Sciatic nerve (tissue), 2 donors: ENCODE measurements at regions not wholly inside any gene's neighbourhood (a gene's known extent, or its start where the extent isn't known, plus 50 kb on each side); places are given as distances from the start of the nearest gene placed in this dataset.
A peak's percentile ranks its signal among the peaks of the same experiment; 100 is the strongest.

Experiments
- ATAC-seq: fragments of 200-7000 bp; cut with Tn5 transposase; one replicate; pipeline ENCODE4 v1.9.1; 2020; ENCODE audit warnings: mild to moderate bottlenecking, moderate library complexity
- DNase-seq: peaks from one replicate; pipeline ENCODE4 v3.0.0-alpha.2; 2020; ENCODE audit warnings: low spot score
- intact Hi-C: fragments of 100-400 bp; cut with DNase I; formaldehyde crosslinking; loops from one replicate; pipeline ENCODE4 v1.14.2; 2022
- donor health status: DM: no; HTN: no; CAD: no.
- donor health status: DM: no; HTN: no; CAD: no.

DNA sequence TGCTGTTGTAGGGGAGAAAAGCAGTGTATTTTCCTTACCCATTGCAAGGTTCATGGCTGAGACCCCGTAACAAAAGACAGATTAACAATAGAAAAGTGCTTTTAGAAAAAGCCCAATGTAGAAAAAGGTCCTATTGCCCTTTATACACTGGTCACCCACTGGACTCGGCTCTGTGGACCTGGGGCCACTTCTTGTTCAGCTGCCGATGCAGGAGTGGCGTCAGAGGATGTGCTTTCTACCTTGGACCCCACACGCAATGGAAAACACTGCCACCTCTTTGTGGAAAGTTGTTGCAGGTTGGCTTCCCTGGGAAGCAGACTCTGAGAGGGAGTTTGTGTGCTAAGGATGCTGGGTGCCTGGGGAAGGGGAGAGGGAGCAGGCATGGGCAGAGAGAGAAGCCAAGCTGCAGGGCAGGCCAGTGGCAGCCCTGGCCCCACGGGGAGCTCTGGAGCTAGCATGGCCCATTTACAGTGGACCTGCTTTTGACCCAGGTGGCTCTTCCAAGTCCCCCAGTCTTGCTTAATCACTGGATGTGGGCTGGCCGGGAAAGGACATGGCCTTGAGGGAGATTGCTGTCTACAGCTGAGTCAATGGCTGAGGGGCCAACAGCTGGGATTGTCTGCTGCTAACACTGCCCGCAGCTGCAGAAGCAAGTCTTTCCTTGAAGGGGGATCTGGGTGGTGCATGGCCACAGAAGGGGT, 142.9 kb downstream of the CDC5L start:
- intact Hi-C loops = no loop called here
- no peak for DNase-seq
- ATAC-seq = peak; percentile 63

DNA sequence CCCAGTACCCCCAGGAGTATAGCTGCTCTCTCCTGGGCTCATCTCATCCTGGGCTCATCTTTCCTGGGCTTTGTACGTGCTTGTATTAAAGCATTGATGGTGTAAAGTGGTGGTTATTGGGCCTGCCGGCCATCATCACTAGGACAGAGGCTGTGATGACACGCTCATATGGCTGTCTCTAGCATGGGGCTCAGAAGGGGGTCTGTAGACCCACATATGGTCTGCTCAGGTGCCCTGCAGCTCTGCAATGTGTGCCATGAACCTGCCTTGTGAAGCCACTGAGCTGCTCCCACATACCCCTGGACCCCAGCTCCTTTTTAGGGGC, 143.4 kb downstream of the CDC5L start:
- no peak for ATAC-seq
- intact Hi-C loops = no loop called here
- no peak for DNase-seq

DNA sequence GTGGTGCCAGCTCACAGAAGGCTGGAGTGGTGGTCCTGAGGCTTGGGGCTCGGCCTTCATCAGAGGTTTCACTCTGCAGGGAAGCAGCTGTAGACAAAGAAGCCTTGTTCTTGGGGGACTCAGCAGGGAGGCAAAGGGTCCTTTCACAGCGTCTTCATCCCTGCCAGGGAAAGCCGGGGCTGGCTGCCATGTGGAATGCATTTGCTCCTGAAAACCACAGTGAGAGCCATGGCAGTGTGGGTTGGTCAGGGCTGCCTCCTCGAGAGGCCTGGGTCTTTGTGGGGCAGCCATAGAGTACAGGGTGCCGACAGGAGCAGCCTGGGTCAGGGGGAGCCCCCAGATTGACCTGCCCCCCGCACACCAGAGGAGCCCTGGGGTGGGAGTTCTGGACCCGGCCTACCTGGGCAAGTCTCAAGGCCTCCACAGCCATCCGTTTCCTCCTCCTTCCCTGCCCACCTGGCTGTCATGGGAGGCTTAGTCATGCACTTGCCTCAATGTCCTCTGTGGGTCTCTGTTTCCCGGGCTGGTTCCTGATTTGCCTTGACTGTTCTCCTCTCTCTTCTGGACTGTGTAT, 144.0 kb downstream of the CDC5L start:
- ATAC-seq (peak; percentile 16), DNase-seq (no peak)
- intact Hi-C loops = no loop called here

DNA sequence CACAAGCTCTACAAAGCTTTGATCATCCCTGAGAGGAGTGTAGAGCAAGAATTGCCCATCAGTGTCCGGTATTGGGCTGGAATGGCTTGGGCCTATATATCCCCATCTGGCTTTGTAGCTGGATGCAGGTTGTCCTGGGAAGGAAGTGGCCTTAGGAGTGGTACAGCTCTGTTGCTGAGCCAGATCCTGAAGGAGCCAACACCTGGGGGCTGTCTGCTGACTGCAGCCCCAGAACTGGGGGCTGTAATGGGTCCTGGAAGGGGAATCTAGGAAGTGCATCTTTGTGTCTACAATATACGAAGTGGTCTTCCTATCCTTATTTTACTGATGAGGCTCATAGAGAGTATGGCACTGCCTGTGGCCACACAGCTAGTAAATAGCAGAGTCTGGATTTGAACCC, 145.9 kb downstream of the CDC5L start:
- DNase-seq (no peak), ATAC-seq (no peak)
- intact Hi-C loops = no loop called here

DNA sequence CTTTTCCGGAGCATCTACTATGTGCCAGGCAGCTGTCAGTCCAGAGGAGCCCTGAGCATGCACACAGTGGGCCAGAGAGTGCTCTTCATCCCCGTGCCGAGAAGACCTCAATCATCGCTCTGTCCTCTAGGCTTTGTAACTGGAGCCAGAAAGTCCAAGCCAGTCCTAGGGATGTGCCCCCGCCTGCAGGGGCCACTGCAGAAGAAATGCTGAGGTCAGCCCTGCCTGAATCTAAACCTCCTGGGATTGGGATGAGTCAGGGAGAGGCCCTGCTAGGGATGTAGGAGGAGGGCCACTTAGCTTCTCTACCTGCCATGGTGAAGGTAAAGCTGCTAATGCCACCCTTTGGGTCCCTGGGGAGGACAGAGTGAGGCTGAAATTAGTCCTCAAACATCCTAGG, 146.8 kb downstream of the CDC5L start:
- no peak for DNase-seq
- intact Hi-C loops = no loop called here
- ATAC-seq = no peak

DNA sequence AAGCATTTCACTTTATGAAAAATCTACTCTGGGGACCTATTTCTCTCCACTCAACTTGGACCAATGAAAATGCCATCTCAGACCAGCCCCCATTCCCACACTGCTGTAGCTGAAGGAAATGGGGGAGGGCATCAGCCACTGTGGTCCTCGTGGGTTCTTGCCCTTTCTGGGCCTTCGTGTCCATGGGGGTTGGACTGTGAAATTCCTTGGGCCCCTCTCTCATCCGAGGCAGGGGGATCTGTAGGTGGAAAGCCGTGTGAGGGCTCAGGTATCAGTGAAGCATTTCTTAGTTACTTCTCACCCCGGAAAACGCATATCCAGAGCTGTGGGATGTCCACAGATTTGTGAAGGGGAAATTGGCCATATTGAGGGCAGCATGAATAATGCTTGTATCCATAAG, 147.9 kb downstream of the CDC5L start:
- DNase-seq (no peak), ATAC-seq (no peak)
- intact Hi-C loops = no loop called here

DNA sequence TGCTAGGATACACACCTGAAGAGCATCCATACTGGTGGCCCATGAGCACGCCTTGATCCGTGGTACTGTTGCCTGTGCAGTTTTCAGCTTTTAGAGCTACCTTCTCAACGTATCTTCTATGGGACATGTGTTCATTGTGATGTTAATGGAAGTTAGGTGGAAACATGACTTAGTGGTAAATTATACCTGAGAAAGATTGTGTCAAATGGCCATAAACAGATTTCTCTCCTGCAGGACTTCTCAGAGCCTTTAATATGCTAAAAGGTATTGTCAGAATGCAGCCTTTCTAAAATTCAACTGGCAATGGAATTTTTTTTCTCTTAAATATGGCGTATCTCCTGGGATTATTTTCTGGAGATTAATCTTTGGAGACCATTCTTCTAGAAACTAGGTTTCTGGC, 148.5 kb downstream of the CDC5L start:
- intact Hi-C loops = no loop called here
- ATAC-seq (no peak), DNase-seq (no peak)

DNA sequence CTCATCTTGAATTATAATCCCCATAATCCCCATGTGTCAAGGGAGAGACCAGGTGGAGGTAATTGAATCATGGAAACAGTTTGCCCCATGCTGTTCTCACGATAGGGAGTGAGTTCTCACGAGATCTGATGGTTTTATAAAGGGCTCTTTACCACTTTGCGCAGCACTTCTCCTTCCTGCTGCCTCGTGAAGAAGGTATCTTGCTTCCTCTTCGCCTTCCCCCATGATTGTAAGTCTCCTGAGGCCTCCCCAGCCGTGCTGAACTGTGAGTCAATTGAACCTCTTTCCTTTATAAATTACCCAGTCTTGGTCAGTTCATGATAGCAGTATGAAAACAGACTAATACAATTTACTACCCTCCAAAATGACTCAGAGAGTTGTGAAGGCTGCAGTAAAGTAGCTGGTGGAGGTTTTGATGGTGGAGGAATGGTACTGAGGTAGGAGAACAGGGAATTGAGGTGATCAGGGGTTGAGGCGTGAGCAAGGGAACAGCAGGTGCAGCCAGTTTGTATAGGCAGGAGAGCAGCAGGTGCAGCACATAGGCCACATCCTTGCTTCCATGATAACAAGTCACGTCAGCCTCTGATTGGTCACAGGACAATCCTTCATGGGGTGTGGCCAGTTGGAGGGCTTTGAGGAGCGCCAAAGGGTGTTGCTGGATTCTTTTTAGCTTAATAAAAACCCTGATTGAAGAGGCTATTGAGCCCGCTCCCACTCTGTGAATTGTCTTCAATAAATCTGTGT, 150.0 kb downstream of the CDC5L start:
- no peak for ATAC-seq
- intact Hi-C loops = no loop called here
- no peak for DNase-seq

DNA sequence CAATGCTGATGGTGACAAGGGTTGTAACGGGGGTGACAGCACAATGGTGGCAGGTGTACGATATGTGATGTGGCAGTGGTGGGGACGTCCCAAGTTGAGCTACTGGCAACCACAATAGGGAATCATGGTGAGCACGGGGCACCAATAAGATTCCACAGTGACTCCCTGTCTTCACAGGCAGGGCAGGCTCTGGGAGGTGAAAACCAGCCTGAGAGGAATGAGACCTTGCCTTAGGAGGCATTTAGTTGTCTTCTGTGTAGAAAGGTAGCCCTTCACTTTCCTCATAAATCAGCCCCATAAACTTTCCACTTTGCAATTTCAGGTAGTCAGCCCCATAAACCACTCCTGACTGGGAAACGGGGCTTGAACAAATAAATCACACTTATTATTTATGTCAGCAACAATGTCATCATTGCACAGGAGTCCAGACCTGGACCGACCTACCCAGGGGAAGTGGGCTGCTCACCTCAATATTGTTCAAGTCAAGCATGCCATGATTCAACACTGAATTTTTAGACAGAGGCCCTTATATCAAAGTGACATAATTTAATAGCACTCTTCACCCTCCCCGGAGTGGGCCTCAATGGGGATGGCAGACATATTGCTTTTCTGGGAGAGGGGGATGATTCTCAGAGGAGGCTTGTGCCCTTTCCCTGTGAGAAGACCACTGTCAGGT, 150.8 kb downstream of the CDC5L start:
- ATAC-seq (no peak), DNase-seq (no peak)
- intact Hi-C loops = no loop called here

DNA sequence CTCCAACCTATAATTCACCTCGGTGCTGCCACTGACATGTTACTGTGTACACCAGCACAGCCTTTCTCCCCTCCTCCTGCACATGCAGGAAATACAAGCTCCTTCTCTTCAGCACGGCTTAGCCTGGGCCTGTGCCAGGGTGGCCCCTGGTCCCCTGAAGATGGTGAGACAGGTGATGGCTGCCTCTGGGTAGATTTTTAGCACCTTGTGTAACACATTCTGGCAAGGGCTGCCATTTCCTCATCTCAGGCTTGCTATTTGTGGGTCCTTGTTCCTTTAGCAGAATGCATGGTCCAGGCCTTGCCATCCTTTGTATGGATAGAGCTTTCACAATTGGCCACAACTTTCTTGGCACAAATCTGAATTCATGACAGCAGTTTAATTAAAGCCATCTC, 151.3 kb downstream of the CDC5L start:
- ATAC-seq = no peak
- no peak for DNase-seq
- intact Hi-C loops = no loop called here

DNA sequence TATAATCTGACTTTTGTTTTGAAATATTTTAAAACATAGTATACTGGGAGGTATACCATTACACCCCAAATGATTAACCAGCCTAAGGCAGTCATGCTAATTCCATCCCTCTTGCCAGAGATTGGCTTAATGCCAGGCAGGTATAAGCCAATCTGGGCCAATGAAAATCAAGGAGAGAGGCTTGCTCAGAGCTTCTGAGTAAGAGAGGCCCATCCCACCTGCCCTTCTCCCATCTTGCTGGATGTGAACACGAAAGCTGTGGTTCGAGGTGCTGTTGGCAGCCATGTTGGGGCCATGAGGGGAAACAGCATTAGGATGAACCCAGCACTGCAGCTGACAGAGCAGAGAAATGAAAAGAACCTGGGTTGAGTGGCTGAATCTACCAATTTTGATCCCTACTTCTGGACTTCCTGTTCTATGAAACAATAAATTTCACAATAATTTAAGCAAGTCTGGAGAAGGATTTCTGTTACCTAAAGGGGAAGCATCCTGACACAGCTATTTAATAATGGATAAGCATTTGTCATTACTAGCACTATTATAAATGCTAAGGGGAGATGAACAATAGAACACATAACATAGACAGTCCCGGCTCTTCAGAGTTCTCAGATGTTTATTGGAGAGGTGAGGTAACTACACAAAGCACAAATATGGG, 152.3 kb downstream of the CDC5L start:
- DNase-seq (no peak), ATAC-seq (no peak)
- intact Hi-C loops = no loop called here

DNA sequence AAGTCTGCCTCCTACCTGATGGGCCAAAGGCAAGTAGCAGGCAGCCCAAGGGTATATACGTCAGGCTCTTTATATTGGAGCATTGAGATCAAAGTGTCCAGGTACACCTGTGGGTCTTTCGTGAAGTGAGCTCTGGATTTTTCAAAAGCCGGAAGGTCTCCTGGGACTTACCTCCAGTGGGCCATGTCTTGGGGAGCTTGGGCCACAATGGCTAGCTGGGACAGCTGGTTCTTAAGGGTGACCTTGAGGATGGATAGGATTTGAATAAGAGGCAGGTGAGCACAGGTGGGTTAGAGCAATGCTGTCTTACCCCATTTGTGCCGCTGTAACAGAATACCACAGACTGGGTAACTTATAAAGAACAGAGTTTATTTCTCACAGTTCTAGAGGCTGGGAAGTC, 153.4 kb downstream of the CDC5L start:
- intact Hi-C loops = no loop called here
- no peak for DNase-seq
- no peak for ATAC-seq

DNA sequence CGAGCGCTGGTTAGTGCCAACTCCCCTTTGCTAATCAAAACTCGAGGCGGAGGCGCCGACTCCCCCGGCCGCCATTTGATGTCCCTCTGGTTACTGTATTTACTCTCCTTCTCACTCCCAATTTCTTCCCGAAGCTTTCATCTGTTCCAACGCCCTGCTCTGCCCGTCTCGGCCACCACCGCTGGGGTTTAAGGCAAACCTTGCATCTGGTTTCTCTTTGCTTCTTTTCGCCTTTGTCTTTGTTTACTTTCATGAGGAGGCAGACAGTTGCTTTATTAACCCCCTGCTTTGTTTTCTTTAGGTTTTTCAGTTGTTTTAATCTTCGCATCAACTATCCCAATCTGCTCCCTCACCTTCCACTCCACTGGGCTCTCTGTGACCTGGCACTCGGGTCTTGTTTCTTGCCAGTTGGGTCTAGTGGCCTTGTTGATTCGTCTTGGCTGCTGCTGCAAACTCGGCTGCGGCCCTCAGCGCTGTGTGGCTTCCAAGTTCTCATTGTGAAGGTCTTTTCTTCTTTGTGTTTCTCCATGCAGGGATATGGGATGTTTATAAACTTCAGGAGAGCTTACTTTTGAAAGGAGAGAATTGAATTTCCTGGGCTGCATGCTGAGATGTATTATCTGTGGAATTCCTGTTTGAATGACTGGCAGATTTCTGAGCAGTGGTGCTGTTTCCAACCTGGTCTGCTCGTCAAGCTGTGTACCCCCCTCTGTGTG, 155.1 kb downstream of the CDC5L start:
- DNase-seq = no peak
- peak; percentile 65 for ATAC-seq
- intact Hi-C loops = no loop called here

DNA sequence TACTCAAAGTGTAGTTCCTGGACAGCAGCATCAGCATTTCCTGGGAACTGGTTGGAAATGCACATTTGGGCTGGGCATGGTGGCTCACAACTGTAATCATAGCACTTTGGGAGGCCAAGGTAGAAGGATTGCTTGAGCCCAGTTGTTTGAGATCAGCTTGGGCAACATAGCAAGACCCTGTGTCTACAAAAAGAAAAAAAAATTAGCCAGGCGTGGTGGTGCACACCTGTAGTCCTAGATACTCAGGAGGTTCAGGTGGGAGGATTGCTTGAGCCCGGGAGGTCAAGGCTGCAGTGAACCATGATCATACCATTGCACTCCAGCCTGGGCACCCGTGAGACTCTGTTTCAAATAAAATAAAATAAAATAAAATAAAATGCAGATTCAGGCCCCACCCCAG, 156.2 kb downstream of the CDC5L start:
- DNase-seq = no peak
- intact Hi-C loops = no loop called here

DNA sequence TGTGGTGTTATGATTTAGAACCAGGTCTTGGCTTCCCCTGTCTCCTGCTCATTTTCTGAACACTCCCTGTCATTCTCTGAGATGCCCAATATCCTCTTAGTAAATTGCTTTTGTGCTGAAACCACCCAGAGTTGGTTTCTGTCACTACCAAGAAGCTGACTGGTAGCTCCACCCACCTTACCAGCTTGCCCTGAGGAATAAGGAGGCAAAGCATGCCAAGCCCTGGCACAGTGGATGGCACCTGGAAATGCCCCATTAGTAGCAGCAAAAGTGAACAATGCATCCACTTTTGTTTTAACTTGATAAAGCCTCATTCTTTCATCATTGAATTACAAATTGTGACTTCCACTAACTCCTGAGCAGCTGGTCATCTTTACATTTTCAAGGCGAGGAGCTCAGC, 157.7 kb downstream of the CDC5L start:
- intact Hi-C loops = no loop called here
- ATAC-seq (no peak), DNase-seq (no peak)

More for the DNA sequence above, 156.2 kb downstream of the CDC5L start:
- no peak for ATAC-seq

DNA sequence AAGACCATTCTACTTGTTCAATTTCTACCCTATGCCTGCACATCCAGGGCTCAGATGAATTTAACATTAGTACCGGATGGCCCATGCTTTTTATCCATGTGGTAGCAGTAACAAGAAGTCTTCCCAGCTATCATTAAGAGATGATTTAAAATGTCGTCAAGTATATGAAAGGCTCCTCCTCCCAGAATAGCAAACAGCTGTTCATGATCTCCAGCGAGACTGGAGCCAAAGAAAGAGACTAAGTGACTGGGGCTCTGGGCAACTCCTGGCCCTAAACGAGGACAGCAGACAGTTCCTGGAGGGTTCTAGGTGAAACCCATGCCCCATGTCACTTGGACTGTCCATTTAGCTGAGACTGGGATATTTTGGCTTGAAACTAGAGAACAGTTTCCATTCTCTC, 160.8 kb downstream of the CDC5L start:
- DNase-seq (no peak), ATAC-seq (no peak)
- intact Hi-C loops = no loop called here

DNA sequence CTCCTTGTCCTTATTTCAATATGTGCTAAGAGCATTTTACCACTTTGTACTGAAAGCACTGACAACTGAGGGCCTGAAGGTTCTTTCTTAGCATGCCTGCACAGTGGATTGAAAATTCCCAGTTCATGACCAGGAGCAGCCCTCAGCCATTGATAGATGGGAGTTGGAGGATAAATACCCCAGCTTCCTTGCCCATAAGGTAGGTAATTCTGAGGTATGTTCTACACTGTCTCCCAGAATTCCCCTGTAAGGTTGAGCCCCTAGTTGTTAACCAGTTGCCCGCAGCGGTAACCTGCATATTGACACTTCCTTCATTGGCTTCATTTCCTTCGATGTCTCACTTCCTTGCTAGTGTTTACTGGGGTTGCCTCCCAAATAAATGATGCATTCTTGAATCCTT, 162.0 kb downstream of the CDC5L start:
- no peak for DNase-seq
- intact Hi-C loops = no loop called here
- no peak for ATAC-seq

DNA sequence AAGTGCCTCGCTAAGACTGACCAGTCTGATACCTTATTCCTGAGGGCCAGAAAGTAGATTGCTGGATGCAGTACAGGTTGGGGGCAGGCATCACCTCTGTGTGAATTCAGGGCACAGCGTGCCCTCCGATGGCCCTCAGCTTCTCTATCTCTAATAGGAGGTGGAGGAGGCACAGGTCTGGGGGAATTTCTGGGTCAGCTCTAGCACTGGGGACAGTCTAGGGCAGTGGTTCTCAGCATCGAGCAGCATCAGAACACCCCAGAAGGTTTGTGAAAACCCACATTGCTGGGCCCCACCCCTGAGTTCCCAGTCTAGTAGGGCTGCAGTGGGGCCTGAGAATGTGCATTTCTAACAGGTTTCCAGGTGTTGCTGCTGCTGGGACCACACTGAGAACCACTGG, 166.7 kb downstream of the CDC5L start:
- DNase-seq (no peak), ATAC-seq (no peak)
- intact Hi-C loops = no loop called here

DNA sequence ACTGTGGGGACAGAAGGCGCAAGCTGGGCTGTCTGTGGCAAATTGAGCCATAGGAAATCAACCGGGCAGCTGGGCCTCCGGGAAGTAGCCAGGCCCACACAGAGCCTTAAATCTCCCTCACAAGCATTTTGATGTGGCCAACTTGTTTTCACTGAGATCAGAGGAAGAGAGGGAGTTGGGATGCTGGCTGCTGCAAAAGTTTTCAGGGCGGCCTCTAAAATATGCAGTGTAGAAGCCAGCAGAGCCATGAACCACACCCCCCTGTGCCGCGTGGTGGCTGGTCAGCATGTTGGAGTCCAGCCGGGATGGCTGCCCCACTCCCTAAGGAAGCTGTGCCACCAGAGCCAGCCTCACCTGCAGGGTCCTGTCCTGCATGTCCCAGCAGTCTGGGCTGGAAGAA, 167.4 kb downstream of the CDC5L start:
- peak; percentile 16 for ATAC-seq
- no peak for DNase-seq
- intact Hi-C loops = no loop called here
